ENCODE measurements at regions not wholly inside any gene's neighbourhood (a gene's known extent, or its start where the extent isn't known, plus 50 kb on each side); places are given as distances from the start of the nearest gene placed in this dataset.

DNA sequence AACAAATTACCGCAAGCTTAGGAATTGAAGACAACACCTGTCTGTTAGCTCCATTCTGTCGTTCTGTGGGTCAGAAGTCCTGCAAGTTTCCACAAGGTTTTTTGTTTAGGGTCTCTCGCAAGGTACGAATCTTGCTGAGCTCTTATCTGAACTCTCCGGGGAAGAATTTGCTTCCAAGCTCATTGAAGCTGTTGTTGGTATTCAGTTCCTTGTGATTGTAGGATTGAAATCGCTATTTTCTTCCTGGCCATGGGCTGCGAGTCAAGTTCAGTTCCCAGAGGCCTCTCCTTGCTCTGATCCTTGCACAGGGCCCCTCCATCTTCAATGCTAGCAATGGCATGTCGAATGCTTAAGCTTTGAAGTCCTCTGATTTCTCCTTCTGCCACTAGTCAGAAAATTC lies 53.5 kb upstream of the CNTLN start:
- TF ChIP-seq, protein P1, sequence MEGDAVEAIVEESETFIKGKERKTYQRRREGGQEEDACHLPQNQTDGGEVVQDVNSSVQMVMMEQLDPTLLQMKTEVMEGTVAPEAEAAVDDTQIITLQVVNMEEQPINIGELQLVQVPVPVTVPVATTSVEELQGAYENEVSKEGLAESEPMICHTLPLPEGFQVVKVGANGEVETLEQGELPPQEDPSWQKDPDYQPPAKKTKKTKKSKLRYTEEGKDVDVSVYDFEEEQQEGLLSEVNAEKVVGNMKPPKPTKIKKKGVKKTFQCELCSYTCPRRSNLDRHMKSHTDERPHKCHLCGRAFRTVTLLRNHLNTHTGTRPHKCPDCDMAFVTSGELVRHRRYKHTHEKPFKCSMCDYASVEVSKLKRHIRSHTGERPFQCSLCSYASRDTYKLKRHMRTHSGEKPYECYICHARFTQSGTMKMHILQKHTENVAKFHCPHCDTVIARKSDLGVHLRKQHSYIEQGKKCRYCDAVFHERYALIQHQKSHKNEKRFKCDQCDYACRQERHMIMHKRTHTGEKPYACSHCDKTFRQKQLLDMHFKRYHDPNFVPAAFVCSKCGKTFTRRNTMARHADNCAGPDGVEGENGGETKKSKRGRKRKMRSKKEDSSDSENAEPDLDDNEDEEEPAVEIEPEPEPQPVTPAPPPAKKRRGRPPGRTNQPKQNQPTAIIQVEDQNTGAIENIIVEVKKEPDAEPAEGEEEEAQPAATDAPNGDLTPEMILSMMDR (IDR thresholded peaks at IDR 0.05; ENCODE audit: low read depth, low read length) = no peak
- no peak for TF ChIP-seq POLR2A (IDR thresholded peaks at IDR 0.05; ENCODE audit: extremely low read depth, insufficient read length)
